GM19239 (cell line): ENCODE measurements at regions not wholly inside any gene's neighbourhood (a gene's known extent, or its start where the extent isn't known, plus 50 kb on each side); places are given as distances from the start of the nearest gene placed in this dataset.
"Not testable (repeated sequence)": the region's sequence is repeated elsewhere in the genome, so short reads cannot be mapped to it uniquely, and the experiment has no call there.

Source experiments
- DNase-seq: peaks from one replicate; pipeline ENCODE4 v3.0.0; 2011; ENCODE audit warnings: low spot score; ENCODE audit not compliant: insufficient read length
- FAIRE-seq: peaks from 2 replicates; lab custom pipeline; 2011; peaks lifted over from hg19 to GRCh38; lab: Jason Lieb, UNC

GRCh38 chr7:98764946-98765345, 104.9 kb downstream of the TMEM130 start:
- FAIRE-seq (no peak), DNase-seq (no peak)

DNA sequence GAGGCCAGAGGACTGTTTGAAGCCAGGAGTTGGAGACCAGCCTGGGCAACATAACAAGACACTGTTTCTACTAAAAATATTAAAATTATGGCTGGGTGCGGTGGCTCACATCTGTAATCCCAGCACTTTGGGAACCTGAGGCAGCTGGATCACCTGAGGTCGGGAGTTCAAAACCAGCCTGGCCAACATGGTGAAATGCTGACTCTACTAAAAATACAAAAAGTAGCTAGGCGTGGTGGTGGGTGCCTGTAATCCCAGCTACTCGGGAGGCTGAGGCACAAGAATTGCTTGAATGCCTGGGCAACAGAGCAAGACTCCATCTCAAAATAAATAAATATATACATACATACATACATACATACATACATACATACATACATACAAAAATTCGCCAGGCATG, 99.7 kb downstream of the TMEM130 start:
- FAIRE-seq, DNase-seq: not testable (repeated sequence)

GRCh38 chr7:98771519-98771918, 98.3 kb downstream of the TMEM130 start:
- no peak for FAIRE-seq
- DNase-seq, result no peak

GRCh38 chr7:98771941-98772603, 97.7 kb downstream of the TMEM130 start:
- DNase-seq, result no peak
- FAIRE-seq, result no peak

- no peak for FAIRE-seq
Measured at GRCh38 chr7:98774884-98775283, 94.9 kb downstream of the TMEM130 start.

GRCh38 chr7:98777051-98777450, 92.8 kb downstream of the TMEM130 start:
- FAIRE-seq, result no peak
- DNase-seq, result no peak

More at GRCh38 chr7:98774884-98775283, 94.9 kb downstream of the TMEM130 start:
- DNase-seq, result no peak

DNA sequence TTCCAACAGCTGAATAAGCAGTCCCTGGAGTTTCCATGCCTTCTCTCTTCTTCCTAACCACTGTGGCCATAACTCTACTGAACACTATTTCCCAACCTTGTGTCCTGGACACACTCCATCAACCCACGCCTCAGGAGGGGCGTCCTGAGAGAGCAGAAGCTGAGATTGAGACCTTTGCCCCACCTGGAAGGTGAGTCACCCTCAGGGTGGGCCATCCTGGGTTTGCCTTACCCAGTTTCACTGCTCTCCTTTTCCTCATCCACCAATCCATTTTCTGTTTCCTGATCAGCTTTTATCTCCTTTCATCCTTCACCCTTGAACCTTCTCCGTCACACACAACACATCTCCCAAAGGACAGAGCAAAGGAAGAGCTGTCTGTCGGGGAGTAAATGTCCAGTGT, 91.4 kb downstream of the TMEM130 start:
- DNase-seq, result no peak
- FAIRE-seq, result no peak

DNA sequence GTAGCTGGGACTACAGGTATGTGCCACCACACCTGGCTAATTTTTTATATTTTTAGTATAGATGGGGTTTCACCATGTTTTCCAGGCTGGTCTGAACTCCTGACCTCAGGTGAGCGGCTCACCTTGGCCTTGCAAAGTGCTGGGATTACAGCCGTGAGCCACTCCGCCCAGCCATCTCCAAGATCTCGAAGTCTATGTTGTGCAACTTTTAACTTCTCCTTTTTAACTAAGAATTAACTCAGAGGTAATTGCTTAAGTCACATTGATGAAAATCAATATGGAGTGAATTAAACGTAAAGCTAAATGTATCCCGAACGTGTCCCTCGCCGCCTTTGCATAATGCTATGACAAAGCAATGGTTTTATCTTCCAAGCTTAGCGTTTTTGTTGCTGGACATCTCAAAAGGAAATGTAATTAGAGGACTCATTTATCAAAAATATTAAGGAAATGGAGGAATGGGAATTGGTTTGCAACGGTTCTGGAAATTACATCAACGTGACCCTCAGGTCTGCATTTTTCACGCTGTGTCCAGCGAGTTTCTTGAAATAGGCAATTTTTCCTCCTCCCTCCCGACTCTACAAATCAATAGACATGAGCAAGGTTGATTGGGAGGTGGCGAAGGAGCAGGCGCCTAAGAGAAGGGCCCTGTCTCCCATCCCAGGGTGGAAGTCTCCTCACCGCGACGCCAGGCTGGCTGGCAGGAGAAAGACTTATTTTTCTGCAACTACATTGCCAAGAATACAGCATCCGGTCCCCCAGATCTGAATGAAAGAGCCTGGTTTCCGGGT, 89.8 kb downstream of the TMEM130 start:
- FAIRE-seq (no peak), DNase-seq (no peak)

DNA sequence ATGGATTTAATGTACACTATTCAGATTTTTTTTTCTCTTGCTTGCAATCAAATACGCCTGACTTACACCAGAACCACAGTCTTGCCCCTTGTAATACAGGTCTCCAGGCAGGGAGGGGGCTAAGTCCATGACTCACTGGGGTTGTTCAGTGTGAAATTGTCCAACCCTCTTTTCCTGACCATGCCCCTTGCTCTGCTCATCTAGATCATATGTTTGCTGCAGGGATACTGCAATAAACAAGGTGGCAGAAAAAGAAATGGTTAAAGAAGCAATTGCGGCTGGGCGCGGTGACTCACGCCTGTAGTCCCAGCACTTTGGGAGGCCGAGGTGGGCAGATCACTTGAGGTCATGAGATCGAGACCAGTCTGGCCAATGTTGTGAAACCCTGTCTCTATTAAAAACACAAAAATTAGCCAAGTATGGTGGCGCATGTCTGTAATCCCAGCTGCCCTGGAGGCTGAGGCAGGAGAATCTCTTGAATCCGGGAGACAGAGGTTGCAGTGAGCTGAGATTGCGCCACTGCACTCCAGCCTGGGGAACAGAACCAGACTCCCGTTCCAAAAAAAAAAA, 85.5 kb downstream of the TMEM130 start:
- FAIRE-seq, result no peak

DNA sequence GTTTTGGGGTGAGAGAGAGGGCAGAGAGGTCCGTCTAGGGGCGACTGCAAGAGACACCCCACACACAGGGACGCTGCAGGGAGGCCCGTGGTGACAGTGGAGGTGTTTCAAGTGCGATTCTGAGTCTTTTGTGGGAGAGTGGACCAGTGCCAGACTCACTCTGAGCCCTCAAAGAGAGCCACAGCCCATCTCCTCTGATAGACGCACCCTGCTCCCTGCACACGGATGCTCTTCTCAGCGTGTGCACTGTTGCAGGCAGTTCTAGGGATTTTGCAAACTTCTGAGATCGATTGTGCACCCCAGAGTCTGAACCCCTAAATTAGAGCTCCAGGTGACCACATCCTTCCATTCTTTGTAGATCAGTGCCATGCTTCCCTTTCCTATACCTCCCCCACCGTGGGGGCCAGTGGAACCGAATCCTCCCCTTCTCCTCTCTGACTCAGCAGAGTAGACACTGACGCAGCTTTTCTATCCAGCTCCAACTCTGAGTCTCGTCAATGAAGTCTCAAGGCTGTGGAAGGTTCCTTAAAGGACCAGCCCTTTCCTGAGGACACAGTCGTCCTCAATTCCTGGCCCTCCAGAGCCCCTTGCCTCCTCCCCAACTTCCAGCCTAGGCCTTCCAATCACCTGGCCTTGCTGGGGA, 83.8 kb downstream of the TMEM130 start:
- DNase-seq (no peak), FAIRE-seq (no peak)

More for the DNA sequence above, 85.5 kb downstream of the TMEM130 start:
- no peak for DNase-seq

DNA sequence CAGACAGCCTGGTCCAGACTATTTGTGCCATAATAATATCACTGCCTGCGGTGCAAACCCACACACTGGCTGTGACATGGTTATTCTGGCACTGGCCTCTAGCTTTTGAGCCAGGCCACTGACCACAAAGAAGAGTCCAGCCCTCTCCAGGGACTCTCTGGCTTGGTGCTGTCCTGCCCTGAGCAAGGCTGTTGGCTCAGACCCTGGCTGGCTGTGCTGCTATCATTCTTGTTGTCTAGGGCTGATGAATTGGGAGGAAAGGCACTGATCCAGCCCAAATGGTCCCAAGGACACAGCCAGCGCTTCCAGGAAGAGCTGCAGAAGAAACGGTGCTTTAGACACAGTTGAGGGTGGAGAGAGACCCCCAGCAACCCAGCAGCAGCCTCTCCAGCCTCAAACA, 80.8 kb downstream of the TMEM130 start:
- DNase-seq (no peak), FAIRE-seq (no peak)

DNA sequence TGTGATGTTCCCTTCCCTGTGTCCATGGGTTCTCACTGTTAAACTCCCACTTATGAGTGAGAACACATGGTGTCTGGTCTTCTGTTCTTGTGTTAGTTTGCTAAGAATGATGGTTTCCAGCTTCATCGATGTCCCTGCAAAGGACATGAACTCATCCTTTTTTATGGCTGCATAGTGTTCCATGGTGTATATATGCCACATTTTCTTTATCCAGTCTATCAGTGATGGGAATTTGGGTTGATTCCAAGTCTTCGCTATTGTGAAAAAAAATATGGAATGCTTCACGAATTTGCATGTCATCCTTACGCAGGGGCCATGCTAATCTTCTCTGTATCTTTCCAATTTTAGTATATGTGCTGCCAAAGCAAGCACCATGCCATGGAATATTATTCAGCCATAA, 75.4 kb downstream of the TMEM130 start:
- DNase-seq, FAIRE-seq: not testable (repeated sequence)

DNA sequence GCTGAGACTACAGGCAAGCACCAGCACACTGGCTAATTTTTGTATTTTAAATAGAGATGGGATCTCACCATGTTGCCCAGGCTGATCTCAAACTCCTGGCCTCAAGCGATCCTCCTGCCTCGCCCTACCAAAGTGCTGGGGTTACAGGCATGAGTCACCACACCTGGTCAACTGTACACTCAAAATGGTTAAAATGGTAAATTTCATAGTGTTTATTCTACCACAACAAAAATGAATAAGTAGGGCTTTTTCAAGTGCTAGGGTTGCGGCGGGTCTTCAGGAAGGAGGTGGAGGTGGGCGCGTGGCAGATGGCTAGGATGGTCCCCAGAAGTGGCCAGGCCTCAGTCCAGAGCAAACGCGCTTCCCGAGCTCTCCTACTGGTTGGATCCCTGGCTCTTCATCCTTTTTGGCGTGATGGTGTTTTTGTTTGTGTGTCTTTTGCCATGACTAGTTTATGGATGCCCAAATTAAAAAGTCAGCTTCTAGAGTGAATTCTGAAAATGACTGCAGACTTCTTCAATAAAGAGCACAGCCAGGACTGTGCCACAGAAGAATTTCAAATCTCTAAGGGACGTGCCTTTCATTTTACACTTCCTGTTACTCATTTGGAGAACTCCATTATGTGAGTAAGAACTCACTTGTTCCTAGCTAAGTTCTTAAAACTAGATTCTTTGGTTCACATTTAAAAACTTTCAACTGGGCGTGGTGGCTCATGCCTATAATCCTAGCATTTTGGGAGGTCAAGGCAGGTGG, 73.9 kb downstream of the TMEM130 start:
- FAIRE-seq (peak; percentile 60), DNase-seq (no peak)
